Kasumi-1 (cell line): ENCODE measurements at regions not wholly inside any gene's neighbourhood (a gene's known extent, or its start where the extent isn't known, plus 50 kb on each side); places are given as distances from the start of the nearest gene placed in this dataset.

Experiments
- DNase-seq, 2 experiments: peaks; one replicate each; lab custom pipeline; 2025; lab: John Stamatoyannopoulos, UW

- DNase-seq = no peak
Observed at GRCh38 chr2:129428086-129428660, 551.3 kb upstream of the RAB6C start.

- no peak for DNase-seq
Observed at GRCh38 chr2:129430911-129431310, 548.6 kb upstream of the RAB6C start.

- no peak for DNase-seq
Observed at GRCh38 chr2:129431881-129432280, 547.6 kb upstream of the RAB6C start.

GRCh38 chr2:129436809-129437208, 542.7 kb upstream of the RAB6C start:
- DNase-seq = no peak

- DNase-seq = no peak
Observed at GRCh38 chr2:129437725-129438124, 541.7 kb upstream of the RAB6C start.

- DNase-seq = no peak
Observed at GRCh38 chr2:129438501-129439057, 540.9 kb upstream of the RAB6C start.

- DNase-seq = no peak
Observed at GRCh38 chr2:129439406-129440302, 539.8 kb upstream of the RAB6C start.

GRCh38 chr2:129441610-129442009, 537.9 kb upstream of the RAB6C start:
- DNase-seq = no peak

- DNase-seq = no peak
Observed at GRCh38 chr2:129443235-129443864, 536.1 kb upstream of the RAB6C start.

- no peak for DNase-seq
Observed at GRCh38 chr2:129443865-129444739, 535.4 kb upstream of the RAB6C start.

- DNase-seq = no peak
Observed at GRCh38 chr2:129444751-129445150, 534.7 kb upstream of the RAB6C start.

- DNase-seq = no peak
Observed at GRCh38 chr2:129456691-129457090, 522.8 kb upstream of the RAB6C start.

- DNase-seq = no peak
Observed at GRCh38 chr2:129457277-129457818, 522.1 kb upstream of the RAB6C start.

- DNase-seq = no peak
Observed at GRCh38 chr2:129458006-129458405, 521.5 kb upstream of the RAB6C start.

- no peak for DNase-seq
Observed at GRCh38 chr2:129458436-129458835, 521.0 kb upstream of the RAB6C start.

- no peak for DNase-seq
Observed at GRCh38 chr2:129459200-129459876, 520.1 kb upstream of the RAB6C start.

- DNase-seq = no peak
Observed at GRCh38 chr2:129459881-129460280, 519.6 kb upstream of the RAB6C start.

GRCh38 chr2:129460299-129461198, 518.9 kb upstream of the RAB6C start:
- no peak for DNase-seq

GRCh38 chr2:129462349-129462748, 517.1 kb upstream of the RAB6C start:
- no peak for DNase-seq

- no peak for DNase-seq
Observed at GRCh38 chr2:129462967-129463366, 516.5 kb upstream of the RAB6C start.
